Anterior cingulate cortex (tissue), 58 donors: ENCODE measurements at regions not wholly inside any gene's neighbourhood (a gene's known extent, or its start where the extent isn't known, plus 50 kb on each side); places are given as distances from the start of the nearest gene placed in this dataset.

ENCODE experiments used
- DNase-seq, 58 donors: peaks; one replicate each; lab custom pipeline; 2025; lab: John Stamatoyannopoulos, UW

DNA sequence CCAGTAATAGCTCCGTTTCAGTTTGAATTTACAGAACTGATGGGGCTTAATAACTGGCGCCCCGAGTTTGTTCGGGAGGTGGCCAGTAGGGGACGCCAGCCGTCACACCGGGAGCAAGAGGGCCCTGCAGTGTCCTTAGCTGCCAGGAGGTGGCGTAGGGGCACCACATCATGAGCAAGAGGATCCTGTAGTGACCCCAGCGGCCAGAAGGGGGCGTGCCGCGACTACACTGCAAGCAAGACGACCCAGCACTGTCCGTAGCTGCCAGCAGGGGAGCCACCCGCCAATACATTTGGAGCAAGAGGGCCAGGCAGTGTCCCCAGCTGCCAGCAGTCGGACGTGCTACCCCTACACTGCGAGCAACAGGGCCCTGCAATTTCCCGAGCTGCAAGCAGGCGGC, 663.7 kb upstream of the B3GAT1 start:
- no peak for DNase-seq

DNA sequence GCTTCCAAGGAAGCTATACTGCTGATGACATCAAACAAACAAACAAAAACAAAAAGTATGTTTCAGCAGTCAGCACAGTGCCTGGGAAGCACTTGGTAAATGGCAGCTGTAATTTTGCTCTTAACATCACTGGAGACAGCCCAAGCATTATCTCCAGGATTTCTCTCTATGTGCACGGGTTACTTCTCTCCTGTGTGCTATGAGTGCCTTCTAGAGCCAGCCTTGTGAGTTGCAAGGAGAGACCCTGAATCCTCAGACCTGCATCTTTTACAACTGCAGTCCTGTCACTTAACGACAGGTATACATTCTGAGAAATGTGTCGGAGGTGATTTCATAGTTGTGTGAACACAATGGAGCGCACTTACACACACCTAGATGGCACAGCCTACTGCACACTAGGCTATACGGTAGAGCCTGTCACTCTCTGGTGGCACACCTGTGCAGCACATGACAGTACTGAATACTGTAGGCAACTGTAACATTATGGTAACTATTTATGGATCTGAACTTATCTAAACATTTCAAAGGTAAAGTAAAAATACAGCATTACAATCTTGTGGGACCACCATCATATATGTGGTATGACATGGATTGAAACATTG, 662.5 kb upstream of the B3GAT1 start:
- DNase-seq: peak in 2 of 58 donors; percentile 6 to 46

DNA sequence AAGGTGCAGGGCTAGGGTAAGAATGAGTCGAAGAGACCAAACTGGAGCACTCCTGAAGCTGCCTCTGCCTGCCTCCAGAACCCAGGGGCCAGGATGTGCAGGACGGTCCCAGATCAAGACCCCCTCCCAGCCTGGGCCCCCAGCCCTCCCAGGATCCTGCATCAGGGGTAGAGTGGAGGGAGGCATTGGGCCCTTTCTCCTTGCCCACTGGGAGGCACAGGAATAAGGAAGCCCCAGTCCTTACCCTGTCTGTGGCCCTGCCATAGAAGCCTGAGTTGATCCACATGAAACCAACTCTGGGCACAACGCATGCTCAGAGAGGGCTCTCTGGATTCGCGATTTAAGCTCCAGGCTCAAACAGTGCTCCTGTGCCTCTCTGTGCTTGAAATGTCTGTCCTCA, 661.8 kb upstream of the B3GAT1 start:
- no peak for DNase-seq

DNA sequence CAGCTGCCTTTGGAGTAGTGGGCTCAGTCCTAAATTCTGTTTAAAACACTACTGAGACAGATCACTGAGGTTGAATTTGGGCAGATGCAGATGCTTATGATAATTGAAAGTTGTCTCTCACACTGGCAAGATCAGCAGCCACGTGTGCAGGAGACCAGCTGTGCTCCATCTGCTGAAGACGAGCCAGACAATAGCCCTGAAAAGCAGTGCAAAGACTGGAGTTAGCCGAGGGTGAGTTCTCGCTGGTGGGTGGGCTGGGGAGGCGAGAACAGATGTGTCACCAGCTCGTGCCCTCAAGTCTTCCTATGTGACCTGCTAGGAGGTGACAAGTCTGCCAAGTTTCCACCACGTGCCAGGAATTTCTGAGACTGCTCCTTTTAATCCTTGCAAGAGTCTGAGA, 661.3 kb upstream of the B3GAT1 start:
- DNase-seq: no peak

DNA sequence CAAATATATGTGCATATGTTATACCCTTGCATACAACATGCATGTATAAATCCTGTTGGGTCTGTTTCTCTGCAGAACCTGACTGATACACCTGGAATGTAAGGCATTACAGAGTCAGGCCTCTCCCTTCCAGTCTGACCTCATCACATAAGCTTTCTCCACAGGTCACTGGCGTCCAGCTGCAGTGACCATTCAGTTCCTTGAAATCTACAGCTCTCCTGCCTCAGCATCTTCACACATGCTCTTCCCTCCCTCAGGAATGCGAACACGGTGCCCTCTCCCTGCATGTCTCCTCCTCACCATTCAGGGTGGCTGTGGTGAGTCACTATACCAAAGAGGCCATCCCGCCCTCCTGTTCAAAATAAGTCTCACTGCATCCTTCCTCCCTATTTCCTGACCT, 657.8 kb upstream of the B3GAT1 start:
- DNase-seq: no peak

DNA sequence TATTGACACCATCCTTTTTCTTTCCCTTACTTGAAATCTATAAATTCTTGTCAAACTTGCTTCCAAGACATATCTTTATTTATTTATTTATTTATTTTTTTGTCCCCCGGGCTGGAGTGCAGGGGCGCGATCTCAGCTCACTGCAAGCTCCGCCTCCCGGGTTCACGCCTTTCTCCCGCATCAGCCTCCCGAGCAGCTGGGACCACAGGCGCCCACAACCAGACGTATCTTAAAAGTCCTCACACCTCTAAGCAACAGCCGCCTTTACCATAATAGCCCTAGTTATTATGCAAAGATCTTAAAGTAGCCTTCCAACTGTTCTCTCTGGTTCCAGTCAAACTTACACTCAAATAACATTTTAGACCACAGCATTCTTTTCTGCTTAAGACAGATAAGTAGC, 657.0 kb upstream of the B3GAT1 start:
- no peak for DNase-seq

DNA sequence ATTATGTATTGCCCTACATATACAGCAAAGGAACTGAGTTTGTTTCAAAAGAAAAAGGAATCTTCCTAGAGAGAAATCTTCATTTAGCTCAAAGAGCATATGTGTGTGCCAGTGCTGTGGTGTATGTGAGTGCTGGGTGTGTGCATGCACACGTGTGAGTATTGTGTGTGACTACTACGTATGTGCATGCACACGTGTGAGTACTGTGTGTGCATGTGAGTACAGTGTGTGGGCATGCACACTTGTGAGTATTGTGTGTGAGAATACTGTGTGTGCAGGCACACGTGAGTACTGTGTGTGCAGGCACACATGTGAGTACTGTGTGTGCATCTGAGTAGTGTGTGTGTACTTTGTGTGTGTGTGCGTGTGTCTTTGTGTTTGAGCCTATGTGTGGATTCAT, 651.0 kb upstream of the B3GAT1 start:
- no peak for DNase-seq

DNA sequence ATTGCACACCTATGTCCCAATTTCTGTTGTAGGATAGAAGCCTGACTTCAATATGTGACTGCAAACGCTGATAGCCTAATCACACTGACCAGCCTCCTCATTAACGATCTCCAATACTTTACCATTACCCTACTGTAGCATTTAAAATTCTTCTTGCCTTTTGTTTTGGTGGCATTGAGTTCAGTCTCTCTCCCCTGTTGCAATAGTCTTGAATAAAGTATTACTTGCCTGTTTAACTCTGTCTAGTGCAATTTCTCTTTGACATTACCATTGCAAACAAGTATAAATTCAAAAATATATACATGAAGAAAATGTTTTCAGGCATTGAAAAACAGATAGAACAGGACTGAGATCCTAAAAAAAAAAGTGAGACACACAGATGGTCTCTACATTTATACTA, 649.1 kb upstream of the B3GAT1 start:
- no peak for DNase-seq

DNA sequence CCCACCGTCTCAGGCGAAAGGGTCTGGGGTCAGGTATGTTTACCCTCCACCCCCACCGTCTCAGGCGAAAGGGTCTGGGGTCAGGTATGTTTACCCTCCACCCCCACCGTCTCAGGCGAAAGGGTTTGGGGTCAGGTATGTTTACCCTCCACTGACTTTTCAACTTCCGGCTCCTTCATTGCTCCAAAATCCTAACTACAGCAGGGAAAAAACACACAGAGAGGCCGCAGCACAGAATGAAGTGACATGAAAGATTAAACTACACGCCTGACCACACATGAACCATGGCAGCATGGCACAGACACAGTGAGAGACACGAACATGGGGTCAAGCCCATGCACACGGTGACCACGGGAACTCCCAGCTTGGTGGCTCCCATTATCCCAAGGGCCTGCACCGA, 634.9 kb upstream of the B3GAT1 start:
- DNase-seq: no peak

DNA sequence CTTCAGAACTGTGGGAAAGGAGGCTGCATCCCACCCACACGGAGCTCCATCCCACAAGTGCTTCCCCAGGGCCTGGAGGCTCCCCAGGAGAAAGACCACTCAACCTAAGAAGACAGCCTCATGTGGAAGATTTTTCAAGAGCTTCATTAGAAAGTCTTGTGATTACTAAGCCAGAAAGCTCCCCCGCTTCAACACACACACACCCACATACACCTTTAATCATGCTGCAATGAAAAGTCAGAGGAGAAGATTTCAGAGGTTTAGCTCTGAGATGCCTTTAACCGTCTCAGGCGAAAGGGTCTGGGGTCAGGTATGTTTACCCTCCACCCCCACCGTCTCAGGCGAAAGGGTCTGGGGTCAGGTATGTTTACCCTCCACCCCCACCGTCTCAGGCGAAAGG, 634.5 kb upstream of the B3GAT1 start:
- no peak for DNase-seq

DNA sequence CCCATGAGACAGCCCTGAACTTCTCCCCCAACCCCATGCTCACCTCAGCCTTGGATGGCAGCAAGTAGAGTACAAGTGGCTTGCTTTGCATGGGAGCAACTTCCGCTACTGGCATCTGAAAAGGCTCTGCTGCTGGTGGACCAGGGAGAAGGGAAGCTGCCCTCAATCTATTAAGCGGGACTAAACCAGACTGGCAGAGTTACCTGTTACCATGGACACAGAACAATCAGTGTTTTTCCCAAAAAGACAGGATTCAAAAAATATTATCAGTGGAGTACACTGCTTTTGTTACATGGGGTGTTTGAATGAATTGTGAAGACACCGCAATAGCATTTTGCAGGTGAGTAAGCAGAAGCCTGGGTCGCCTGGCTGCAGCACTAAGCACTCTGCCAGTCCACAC, 631.4 kb upstream of the B3GAT1 start:
- DNase-seq: no peak

DNA sequence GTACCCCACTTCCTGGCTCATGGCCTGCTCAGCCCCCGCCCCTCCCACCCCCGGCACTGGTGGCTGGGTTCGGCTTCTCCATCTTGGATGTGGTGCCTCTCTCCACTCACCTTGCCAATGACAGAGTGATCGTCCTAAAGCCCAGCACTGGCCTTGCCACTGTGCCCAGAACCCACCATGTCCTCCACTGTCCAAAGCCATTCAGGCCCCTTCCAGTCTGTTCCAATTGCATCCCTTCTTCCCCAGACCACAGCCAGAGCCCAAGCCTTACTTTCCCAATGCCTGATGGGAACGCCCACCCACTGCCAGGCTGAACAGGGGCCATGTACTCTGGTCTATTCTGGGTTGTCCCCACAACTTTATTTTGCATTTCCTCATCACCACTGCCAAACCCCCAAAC, 625.8 kb upstream of the B3GAT1 start:
- no peak for DNase-seq

DNA sequence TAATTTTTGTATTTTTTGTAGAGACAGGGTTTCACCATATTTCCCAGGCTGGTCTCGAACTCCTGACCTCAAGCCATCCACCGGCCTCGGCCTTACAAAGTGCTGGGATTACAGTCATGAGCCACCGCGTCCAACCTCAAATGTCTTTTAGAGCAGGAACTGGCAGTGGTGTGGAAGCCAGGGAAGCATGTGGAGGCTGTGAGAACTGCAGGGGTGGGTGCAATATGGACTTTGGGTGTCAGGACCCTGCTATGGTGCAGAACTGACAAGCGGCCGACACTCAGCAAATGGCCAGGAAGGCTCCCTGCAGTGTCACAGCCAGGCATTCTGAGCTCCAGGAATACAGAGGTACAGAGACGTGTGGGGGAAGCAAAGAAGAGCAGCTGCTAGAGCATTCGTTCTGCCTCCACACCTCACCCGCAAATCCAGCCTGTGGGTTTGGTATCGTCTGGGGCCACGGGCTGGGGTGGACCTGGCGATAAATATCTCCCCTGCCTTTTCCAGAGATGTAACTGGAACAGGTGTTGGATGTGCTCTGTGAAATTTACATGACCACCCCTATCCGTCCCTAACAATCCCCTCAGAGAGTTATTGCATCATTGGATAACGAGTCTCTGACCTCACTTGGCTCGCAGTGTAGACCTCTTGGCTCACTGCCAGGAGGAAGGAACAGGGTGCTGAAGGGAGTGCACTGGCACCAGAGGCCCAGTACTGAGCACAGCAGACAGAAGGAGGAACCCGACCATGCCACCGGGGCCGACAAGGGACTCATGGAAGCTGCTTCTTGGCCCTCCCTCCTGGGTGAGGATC, 624.7 kb upstream of the B3GAT1 start:
- no peak for DNase-seq

DNA sequence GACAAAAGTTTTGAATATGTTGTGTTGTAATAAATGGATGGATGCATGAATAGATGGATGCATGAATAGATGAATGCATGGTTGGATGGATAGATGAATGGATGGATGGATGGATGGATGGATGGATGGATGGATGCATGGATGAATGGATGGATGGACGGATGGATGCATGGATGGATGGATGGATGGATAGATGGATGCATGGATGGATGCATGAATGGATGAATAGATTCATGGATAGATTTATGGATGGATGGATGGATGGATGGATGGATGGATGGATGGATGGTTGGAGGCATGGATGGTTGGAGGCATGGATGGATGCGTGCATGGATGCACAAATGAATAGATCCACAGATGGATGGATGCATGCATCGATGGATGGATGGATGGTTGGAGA, 623.2 kb upstream of the B3GAT1 start:
- no peak for DNase-seq

DNA sequence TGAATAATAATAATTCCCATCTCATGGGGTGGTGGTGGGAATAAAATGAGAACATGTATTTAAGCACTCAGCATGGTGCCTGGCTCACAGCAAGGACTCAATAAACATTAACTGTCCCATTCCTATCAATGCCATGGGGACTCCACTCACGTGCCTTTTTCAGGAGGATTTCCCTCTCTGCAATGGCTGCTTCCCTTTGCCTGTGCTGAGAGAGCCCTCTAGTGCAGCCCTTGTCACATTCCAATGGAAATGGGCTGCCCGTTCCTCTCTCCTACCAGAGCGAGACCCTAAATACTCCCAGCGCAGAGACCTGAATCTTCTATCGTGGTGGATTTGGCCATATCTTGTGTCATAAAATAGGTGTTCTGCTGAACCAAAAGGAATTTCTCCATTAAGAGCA, 621.5 kb upstream of the B3GAT1 start:
- DNase-seq: peak in 44 of 58 donors; percentile 8 to 64 (median 32)

DNA sequence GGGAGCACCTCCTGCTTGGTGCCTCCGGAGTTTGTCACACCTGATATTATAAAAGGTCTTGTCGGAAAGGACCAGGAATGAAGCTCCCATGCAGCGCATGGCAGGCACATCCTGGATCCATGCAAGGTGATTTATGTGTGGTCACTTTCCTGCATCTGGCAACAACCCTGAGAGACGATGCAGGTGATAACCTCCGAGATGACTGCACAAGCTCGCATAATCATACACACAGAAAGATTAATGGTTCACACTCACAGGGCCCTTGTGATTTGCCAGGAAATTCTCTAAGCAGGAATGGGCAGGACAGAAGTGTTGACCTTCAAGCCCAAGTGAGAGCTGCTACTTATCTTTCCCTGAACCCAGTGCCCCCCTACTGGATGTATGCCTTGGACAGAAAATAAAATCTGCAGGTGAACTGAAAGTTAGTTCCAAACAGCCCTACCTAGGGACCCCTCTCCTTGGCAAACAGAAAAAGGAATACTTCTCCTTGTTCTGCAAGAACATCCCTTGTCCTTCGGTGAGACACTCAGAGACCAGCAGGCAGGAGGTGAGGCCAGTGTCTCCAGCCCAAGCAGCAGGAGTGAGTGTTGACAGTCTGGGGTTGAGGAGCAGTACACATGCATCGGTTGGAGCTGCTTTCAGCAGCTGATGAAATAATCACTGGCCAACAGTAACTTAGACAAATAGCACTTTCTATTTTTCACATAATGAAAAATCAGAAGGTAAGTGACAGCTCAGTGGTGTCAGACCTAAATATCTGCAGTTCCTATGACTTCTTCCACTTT, 619.4 kb upstream of the B3GAT1 start:
- no peak for DNase-seq

DNA sequence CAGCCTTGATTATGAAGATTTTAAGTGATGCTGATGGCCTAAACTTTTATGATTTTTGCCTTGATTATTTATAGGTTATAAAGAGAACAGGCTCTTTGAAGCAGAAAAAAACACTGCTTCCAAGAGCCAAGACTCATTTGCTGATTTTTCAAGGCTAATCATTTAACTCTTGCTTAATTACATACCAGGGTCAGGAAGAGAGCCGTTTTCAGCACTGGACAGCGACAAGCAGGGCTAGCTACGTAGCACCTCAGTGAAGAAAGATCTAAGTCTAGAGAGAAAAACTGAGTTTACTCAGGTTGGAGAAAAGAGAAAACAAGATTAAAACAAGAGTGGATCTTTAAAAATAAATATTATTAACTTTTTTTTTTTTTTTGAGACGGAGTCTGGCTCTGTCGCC, 615.4 kb upstream of the B3GAT1 start:
- DNase-seq: no peak

DNA sequence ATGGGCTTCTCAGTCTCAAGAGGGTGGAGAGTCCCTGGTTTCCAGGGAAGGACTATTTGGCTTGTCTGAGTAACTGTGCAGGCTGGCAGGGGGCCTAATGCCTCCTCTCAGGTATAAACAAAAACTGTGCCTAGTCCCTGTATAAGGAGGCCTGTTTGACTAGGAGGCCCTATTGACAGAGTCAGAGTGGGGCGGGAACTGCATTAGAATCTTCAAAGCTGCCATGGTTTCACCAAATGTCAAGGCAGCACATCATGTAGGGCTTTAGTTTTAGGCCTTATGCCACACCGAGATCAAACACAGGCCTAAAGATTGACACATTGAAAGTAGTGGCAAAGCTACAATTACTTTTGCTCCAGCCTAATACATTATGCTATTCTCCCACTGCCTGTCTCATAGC, 611.5 kb upstream of the B3GAT1 start:
- no peak for DNase-seq

DNA sequence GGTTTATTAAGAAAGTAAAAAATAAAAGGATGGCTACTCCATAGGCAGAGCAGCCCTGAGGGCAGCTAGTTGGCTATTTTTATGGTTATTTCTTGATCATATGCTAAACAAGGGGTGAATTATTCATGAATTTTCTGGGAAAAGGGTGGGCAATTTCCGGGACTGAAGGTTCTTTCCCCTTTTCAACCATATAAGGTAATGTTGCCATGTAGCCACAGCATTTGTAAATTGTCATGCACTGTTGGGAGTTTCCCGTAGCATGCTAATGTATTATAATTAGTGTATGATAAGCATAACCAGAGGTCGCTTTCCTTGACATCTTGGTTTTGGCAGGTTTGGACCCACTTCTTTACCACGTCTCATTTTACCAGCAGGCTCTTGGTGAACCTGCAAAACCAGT, 610.4 kb upstream of the B3GAT1 start:
- no peak for DNase-seq

DNA sequence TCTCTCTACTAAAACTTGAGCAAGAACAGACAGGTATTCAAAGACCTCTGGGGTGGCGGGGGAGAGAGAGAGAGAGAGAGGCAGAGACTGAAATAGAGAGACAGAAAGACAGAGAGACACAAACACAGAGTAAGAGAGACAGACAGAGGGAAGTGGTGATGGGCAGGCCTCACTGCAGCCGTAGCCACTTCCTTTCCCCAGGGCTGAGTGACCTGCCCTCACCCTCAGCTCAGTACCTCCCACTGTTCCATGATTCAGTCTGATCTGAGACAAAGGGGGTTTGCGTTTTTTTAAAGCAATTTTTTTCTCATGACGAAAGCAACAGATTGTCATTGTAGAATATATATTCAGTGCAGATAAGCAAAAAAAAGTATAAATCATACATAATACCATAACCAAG, 607.9 kb upstream of the B3GAT1 start:
- DNase-seq: no peak

DNA sequence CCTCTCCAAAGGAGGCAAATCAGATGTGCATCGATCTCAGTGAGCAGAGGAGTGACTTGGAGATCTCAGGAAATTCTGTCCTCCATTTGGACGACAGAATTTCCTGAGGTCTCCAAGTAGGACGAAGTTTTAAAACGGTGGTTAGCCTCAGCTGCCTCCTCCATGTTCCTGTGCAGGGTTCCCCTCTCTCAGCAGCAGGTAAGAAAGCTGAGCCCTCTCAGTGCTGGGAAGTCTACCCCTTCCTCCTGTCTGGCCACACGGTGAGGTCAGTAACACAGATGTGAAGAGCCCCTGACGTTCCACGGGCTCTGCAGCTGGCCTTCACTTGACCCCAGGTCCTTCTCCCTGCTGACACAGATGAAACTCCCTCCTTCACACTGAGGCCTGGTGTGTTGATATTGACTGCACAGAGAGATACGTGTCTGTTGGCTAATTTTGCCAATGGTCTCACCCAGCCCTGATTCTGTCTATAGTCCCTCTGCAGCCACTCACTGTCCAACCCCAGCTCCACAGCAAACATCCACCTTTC, 607.4 kb upstream of the B3GAT1 start:
- no peak for DNase-seq
